ENCODE measurements at regions not wholly inside any gene's neighbourhood (a gene's known extent, or its start where the extent isn't known, plus 50 kb on each side); places are given as distances from the start of the nearest gene placed in this dataset.

DNA sequence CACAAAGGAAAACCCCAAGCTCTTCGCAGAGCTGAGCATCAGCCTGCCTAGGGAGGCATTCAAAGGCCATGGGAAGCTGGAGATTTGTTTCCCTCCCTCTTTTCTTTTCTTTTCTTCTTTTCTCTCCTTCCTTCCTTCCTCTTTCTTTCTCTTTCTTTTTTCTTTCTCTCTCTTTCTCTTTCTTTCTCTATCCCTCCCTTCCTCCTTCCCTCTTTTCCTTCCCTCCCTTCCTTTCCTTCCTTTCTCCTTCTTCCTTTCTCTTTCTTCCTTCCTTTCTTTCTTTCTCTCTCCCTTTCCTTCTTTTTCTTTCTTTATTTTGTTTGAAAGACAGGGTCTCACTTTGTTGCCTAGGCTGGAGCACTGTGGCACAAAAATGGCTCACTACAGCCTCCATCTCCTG is 168.4 kb upstream of the ARL4C start:
- TF ChIP-seq, protein P1, sequence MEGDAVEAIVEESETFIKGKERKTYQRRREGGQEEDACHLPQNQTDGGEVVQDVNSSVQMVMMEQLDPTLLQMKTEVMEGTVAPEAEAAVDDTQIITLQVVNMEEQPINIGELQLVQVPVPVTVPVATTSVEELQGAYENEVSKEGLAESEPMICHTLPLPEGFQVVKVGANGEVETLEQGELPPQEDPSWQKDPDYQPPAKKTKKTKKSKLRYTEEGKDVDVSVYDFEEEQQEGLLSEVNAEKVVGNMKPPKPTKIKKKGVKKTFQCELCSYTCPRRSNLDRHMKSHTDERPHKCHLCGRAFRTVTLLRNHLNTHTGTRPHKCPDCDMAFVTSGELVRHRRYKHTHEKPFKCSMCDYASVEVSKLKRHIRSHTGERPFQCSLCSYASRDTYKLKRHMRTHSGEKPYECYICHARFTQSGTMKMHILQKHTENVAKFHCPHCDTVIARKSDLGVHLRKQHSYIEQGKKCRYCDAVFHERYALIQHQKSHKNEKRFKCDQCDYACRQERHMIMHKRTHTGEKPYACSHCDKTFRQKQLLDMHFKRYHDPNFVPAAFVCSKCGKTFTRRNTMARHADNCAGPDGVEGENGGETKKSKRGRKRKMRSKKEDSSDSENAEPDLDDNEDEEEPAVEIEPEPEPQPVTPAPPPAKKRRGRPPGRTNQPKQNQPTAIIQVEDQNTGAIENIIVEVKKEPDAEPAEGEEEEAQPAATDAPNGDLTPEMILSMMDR (IDR thresholded peaks at IDR 0.05; ENCODE audit: borderline replicate concordance, control extremely low read depth, extremely low read depth, insufficient read depth, missing control alignments): no peak
- no peak for DNase-seq (ENCODE audit: low spot score)
- in situ Hi-C loops (cut with MboI; ENCODE audit: low sequenced_read_pairs, unreplicated experiment): no loop called here

DNA sequence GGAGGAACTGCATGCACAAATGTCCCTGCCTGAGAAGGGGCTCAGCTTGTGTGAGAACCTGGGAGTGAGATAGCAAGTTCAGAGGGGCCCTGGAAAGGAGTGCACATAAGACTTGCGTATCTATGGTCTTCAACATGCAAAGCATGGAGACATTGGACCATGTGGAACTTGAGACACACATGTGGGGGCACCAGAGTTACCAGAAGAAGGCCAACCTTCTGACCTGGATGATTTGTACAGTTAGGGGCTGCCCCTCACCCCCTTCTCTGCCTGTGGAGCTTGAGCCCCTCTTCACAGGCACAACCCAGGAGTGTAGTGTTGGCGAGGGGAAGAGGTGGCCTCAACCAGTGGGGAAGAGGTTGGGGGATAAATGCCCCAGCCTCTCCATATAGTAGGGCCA is 165.0 kb upstream of the ARL4C start:
- no peak for DNase-seq (ENCODE audit: low spot score)
- TF ChIP-seq, protein P1 (IDR thresholded peaks at IDR 0.05; ENCODE audit: borderline replicate concordance, control extremely low read depth, extremely low read depth, insufficient read depth, missing control alignments): no peak
- in situ Hi-C loops (cut with MboI; ENCODE audit: low sequenced_read_pairs, unreplicated experiment): no loop called here

DNA sequence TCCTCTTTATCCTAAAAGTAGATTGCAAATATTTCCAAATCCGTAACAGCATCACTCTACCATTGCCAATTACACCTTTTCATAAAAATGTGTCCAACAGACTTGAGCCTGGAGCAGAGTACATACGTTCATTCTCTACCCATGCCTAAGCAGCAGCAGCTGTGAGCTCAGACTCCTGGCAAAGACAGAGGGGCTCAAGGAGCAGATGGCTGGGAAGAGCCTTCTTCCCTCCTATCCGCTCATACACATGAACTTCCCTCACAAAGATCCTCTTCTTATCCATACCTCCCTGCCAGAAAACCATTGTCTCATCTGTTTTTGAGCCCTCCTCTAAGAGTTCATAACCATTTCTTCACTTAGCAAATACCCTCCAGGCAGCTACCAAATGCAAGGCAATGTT is 164.3 kb upstream of the ARL4C start:
- TF ChIP-seq, protein P1 (IDR thresholded peaks at IDR 0.05; ENCODE audit: borderline replicate concordance, control extremely low read depth, extremely low read depth, insufficient read depth, missing control alignments): no peak
- in situ Hi-C loops (cut with MboI; ENCODE audit: low sequenced_read_pairs, unreplicated experiment): no loop called here
- DNase-seq (ENCODE audit: low spot score): no peak

DNA sequence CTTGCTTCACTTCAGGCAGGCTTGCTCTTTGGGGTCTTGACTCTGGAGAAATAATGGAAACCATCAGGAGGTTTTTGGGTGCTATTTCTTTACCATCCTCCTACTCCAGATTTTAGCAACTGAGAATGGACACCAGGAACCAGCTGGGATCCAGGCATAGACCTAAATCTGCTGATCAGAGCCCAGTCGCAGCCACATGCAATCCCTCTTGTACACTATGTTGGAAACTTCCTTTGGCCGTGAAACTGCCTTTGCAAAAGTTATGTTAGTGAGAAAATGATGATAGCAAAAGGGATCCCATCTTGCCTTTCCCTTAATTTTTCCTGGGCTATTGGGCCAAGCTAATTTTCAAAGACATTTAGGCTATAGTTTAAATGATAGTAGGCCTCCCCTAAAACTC is 158.8 kb upstream of the ARL4C start:
- TF ChIP-seq, protein P1 (IDR thresholded peaks at IDR 0.05; ENCODE audit: borderline replicate concordance, control extremely low read depth, extremely low read depth, insufficient read depth, missing control alignments): no peak
- DNase-seq (ENCODE audit: low spot score): no peak
- in situ Hi-C loops (cut with MboI; ENCODE audit: low sequenced_read_pairs, unreplicated experiment): no loop called here

DNA sequence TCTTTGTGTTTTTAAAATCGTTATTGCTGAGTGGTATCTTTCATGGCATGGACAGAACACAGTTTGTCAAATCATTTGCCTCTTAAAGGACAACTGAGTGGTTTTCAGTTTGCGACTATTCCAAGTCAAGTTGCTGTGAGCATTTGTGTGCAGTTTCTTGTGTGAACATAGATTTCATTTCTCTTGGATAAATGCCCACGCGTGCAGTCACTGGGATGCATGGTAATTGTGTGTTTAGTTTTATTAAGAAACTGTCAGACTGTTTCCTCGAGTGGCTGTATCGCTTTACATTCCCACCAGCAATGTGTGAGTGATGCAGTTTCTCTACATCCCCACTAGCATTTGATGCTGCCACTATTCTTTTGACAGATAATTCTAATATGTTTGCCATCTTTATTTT is 154.0 kb upstream of the ARL4C start:
- no peak for DNase-seq (ENCODE audit: low spot score)
- in situ Hi-C loops (cut with MboI; ENCODE audit: low sequenced_read_pairs, unreplicated experiment): no loop called here
- TF ChIP-seq, protein P1 (IDR thresholded peaks at IDR 0.05; ENCODE audit: borderline replicate concordance, control extremely low read depth, extremely low read depth, insufficient read depth, missing control alignments): no peak

DNA sequence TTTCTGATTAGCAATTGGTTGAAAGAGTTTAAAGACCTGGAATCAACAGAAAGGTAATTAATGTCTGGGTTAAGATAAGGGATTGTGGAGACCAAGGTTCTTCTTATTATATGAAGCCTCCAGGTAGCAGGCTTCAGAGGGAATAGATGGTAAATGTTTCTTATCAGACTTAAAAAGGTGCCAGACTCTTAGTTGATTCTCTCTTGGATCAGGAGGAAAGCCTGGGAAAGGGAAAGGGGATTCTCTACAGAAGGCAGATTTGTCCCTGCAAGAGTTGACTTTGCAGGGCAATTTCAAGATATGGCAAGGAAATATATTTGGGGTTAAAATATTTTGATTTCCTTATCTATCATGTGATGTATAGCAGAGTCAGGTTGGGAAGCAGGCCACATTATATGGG is 153.1 kb upstream of the ARL4C start:
- TF ChIP-seq, protein P1 (IDR thresholded peaks at IDR 0.05; ENCODE audit: borderline replicate concordance, control extremely low read depth, extremely low read depth, insufficient read depth, missing control alignments): no peak
- DNase-seq (ENCODE audit: low spot score): no peak
- in situ Hi-C loops (cut with MboI; ENCODE audit: low sequenced_read_pairs, unreplicated experiment): no loop called here

DNA sequence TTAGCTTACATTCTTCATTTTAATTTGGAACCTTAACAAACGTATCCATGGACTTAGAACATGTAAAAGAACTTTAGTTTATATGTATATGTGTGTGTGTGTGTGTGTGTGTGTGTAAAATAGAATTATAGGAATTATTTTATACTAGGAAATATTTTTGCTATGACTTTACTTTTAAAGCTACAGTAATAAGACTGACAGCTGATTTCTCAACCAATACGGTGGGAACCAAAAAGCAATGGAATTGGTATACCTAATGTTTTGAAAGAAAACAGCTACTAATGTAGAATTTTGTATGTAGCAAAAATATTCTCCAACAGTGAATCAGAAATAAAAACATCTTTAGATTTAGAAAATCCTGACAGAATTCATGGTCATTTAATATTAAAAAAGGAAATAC is 146.5 kb upstream of the ARL4C start:
- DNase-seq (ENCODE audit: low spot score): no peak
- TF ChIP-seq, protein P1 (IDR thresholded peaks at IDR 0.05; ENCODE audit: borderline replicate concordance, control extremely low read depth, extremely low read depth, insufficient read depth, missing control alignments): no peak
- in situ Hi-C loops (cut with MboI; ENCODE audit: low sequenced_read_pairs, unreplicated experiment): no loop called here

All from GM13976 (cell line).